Neural progenitor cell (in vitro differentiated cells): ENCODE measurements at regions not wholly inside any gene's neighbourhood (a gene's known extent, or its start where the extent isn't known, plus 50 kb on each side); places are given as distances from the start of the nearest gene placed in this dataset.
A peak's percentile ranks its signal among the peaks of the same experiment; 100 is the strongest.

ENCODE experiments used
- DNase-seq: peaks from one replicate; pipeline ENCODE4 v3.0.0-alpha.2; 2016; ENCODE audit warnings: low spot score
- H2AFZ ChIP-seq: fragments of 200-600 bp; sonication (generic); replicated peaks from 2 replicates; pipeline ENCODE4 v1.6.1; 2016; ENCODE audit warnings: antibody characterized with exemption
- H3F3A ChIP-seq: fragments of 200-600 bp; sonication (generic); 2 replicates; pipeline ENCODE4 v1.6.1; 2016; ENCODE audit warnings: antibody characterized with exemption, low read depth
- H3K27ac ChIP-seq: fragments of 200-600 bp; sonication (generic); 2 replicates; pipeline ENCODE4 v1.5.1; 2016; ENCODE audit warnings: mild to moderate bottlenecking
- H3K27me3 ChIP-seq: fragments of 200-600 bp; sonication (generic); 2 replicates; pipeline ENCODE4 v1.6.1; 2016; ENCODE audit warnings: mild to moderate bottlenecking, moderate library complexity
- H3K36me3 ChIP-seq: fragments of 200-600 bp; sonication (generic); 2 replicates; pipeline ENCODE4 v1.5.1; 2016
- H3K4me1 ChIP-seq: fragments of 200-600 bp; sonication (generic); 2 replicates; pipeline ENCODE4 v1.6.1; 2016; ENCODE audit warnings: mixed run types
- H3K4me2 ChIP-seq: fragments of 200-600 bp; sonication (generic); 2 replicates; pipeline ENCODE4 v1.6.1; 2016
- H3K4me3 ChIP-seq: fragments of 200-600 bp; sonication (generic); 2 replicates; pipeline ENCODE4 v1.5.1; 2016
- H3K79me2 ChIP-seq: fragments of 200-600 bp; sonication (generic); 2 replicates; pipeline ENCODE4 v1.6.1; 2016; ENCODE audit warnings: low read depth
- H3K9ac ChIP-seq: fragments of 200-600 bp; sonication (generic); 2 replicates; pipeline ENCODE4 v1.6.1; 2016
- H3K9me3 ChIP-seq: fragments of 200-600 bp; sonication (generic); 2 replicates; pipeline ENCODE4 v1.5.1; 2016; ENCODE audit warnings: low read depth
- H4K20me1 ChIP-seq: fragments of 200-600 bp; sonication (generic); 2 replicates; pipeline ENCODE4 v1.6.1; 2016; ENCODE audit warnings: low read depth
- H3K27ac Mint-ChIP-seq: 3 replicates; pipeline ENCODE4 v1.8.0; 2021; ENCODE audit warnings: mixed read lengths
- H3K27me3 Mint-ChIP-seq: 2 replicates; pipeline ENCODE4 v1.8.0; 2022; ENCODE audit warnings: low read depth, mild to moderate bottlenecking, inconsistent platforms, moderate library complexity, mixed read lengths; ENCODE audit not compliant: insufficient read depth
- H3K36me3 Mint-ChIP-seq: 3 replicates; pipeline ENCODE4 v1.8.0; 2021; ENCODE audit warnings: mixed read lengths
- H3K4me1 Mint-ChIP-seq: 3 replicates; pipeline ENCODE4 v1.8.0; 2021; ENCODE audit warnings: mixed read lengths
- H3K4me3 Mint-ChIP-seq: 3 replicates; pipeline ENCODE4 v1.8.0; 2021; ENCODE audit warnings: mild to moderate bottlenecking, moderate library complexity, mixed read lengths
- H3K9me3 Mint-ChIP-seq: 3 replicates; pipeline ENCODE4 v1.8.0; 2020; ENCODE audit warnings: mixed read lengths
- CTCF ChIP-seq: fragments of 200-600 bp; sonication (generic); IDR thresholded peaks from 2 replicates; pipeline ENCODE4 v1.5.1; 2017; ENCODE audit warnings: antibody characterized with exemption, mild to moderate bottlenecking
- EZH2 ChIP-seq: fragments of 200-600 bp; sonication (generic); IDR thresholded peaks from 2 replicates; pipeline ENCODE4 v1.6.1; 2017; ENCODE audit warnings: antibody characterized with exemption, mild to moderate bottlenecking, moderate library complexity
- EZH2phosphoT487 ChIP-seq: fragments of 200-600 bp; sonication (generic); IDR thresholded peaks from 2 replicates; pipeline ENCODE4 v1.6.1; 2017; ENCODE audit warnings: antibody characterized with exemption

- Histone ChIP-seq H3F3A (no peaks in the 10 kb centered on the region), H3K27me3 (no peaks in the 10 kb centered on the region), H2AFZ (no peak overlapping the region), H3K9me3 (no peaks in the 10 kb centered on the region), H3K79me2 (no peaks in the 10 kb centered on the region), H3K4me2 (no peak overlapping the region), H3K9ac (no peak overlapping the region), H4K20me1 (no peaks in the 10 kb centered on the region), H3K4me3 (no peak overlapping the region), H3K36me3 (no peaks in the 10 kb centered on the region), H3K27ac (no peak overlapping the region), H3K4me1 (no peaks in the 10 kb centered on the region)
- Mint-ChIP-seq H3K4me1 (no peaks in the 10 kb centered on the region), H3K27me3 (no peaks in the 10 kb centered on the region), H3K9me3 (peaks cover 3% of the 10 kb centered on the region), H3K36me3 (no peaks in the 10 kb centered on the region), H3K27ac (no peak overlapping the region), H3K4me3 (no peak overlapping the region)
- no peak for TF ChIP-seq EZH2phosphoT487
- no peak for TF ChIP-seq CTCF
- TF ChIP-seq EZH2 = no peak
- DNase-seq = no peak
Measured at GRCh38 chr3:8319935-8320634, 181.5 kb upstream of the LMCD1 start.

- Mint-ChIP-seq H3K9me3 (peaks cover 3% of the 10 kb centered on the region), H3K4me3 (no peak overlapping the region), H3K4me1 (no peaks in the 10 kb centered on the region), H3K36me3 (no peaks in the 10 kb centered on the region), H3K27me3 (no peaks in the 10 kb centered on the region), H3K27ac (no peak overlapping the region)
- H3K9me3 ChIP-seq = no peaks in the 10 kb centered on the region
- no peak overlapping the region for H3K9ac ChIP-seq
- no peaks in the 10 kb centered on the region for H3K36me3 ChIP-seq
- H3K27ac ChIP-seq = no peak overlapping the region
- no peak overlapping the region for H3K4me2 ChIP-seq
- no peaks in the 10 kb centered on the region for H3K4me1 ChIP-seq
- no peaks in the 10 kb centered on the region for H3F3A ChIP-seq
- H2AFZ ChIP-seq = no peak overlapping the region
- H3K27me3 ChIP-seq = no peaks in the 10 kb centered on the region
- no peaks in the 10 kb centered on the region for H3K79me2 ChIP-seq
- H4K20me1 ChIP-seq = no peaks in the 10 kb centered on the region
- no peak overlapping the region for H3K4me3 ChIP-seq
- TF ChIP-seq EZH2 = no peak
- no peak for TF ChIP-seq EZH2phosphoT487
- no peak for TF ChIP-seq CTCF
- no peak for DNase-seq
Measured at GRCh38 chr3:8320711-8321458, 180.7 kb upstream of the LMCD1 start.

GRCh38 chr3:8324747-8325146, 176.9 kb upstream of the LMCD1 start:
- no peak for TF ChIP-seq EZH2
- TF ChIP-seq EZH2phosphoT487 = no peak
- peak; percentile 64 for TF ChIP-seq CTCF
- no peaks in the 10 kb centered on the region for H3K27me3 ChIP-seq
- H3K4me3 ChIP-seq = no peak overlapping the region
- H3K36me3 ChIP-seq = no peaks in the 10 kb centered on the region
- H3K36me3 Mint-ChIP-seq = no peaks in the 10 kb centered on the region
- peak; percentile 56 for DNase-seq
- no peak overlapping the region for H3K9ac ChIP-seq
- no peak overlapping the region for H3K4me2 ChIP-seq
- H4K20me1 ChIP-seq = no peaks in the 10 kb centered on the region
- no peak overlapping the region for H3K4me3 Mint-ChIP-seq
- no peak overlapping the region for H3K27ac ChIP-seq
- H3K9me3 Mint-ChIP-seq = peaks cover 3% of the 10 kb centered on the region
- no peaks in the 10 kb centered on the region for H3K4me1 ChIP-seq
- no peaks in the 10 kb centered on the region for H3K9me3 ChIP-seq
- peaks cover 8% of the 10 kb centered on the region for H3K4me1 Mint-ChIP-seq
- no peaks in the 10 kb centered on the region for H3K79me2 ChIP-seq
- H3K27me3 Mint-ChIP-seq = no peaks in the 10 kb centered on the region
- no peaks in the 10 kb centered on the region for H3F3A ChIP-seq
- no peak overlapping the region for H2AFZ ChIP-seq
- H3K27ac Mint-ChIP-seq = no peak overlapping the region
